Germinal center (tissue), 1 donor: ENCODE measurements at regions not wholly inside any gene's neighbourhood (a gene's known extent, or its start where the extent isn't known, plus 50 kb on each side); places are given as distances from the start of the nearest gene placed in this dataset.

Source experiments
- DNase-seq: peaks from one replicate; pipeline ENCODE4 v3.0.0; 2012; ENCODE audit warnings: mixed read lengths, low spot score

GRCh38 chr12:126700096-126700495 lies 1566.9 kb upstream of the TMEM132C start:
- no peak for DNase-seq

- no peak for DNase-seq
Observed at GRCh38 chr12:126704609-126705008, 1562.4 kb upstream of the TMEM132C start.

- no peak for DNase-seq
Observed at GRCh38 chr12:126706300-126706699, 1560.7 kb upstream of the TMEM132C start.

DNA sequence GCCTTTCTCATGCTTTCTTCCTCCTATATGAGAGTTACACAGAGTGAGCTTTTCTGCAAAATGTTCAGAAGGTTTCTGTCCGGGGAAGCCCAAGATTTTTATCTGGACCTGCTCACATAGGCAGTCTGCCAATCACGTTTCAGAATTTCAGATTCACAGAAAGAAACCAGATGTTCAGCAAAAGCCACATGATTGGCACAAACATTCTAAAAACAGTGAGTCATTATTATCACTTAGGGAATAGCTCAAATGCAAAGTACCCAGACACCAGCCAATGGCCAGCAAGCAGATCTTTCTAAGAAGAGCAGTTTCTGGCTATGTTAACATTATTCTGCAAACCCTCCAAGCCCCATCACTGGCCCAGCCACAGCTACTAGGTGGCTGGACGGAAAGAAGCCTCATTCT lies 1558.5 kb upstream of the TMEM132C start:
- DNase-seq: no peak

- DNase-seq: no peak
Observed at GRCh38 chr12:126718365-126718764, 1548.6 kb upstream of the TMEM132C start.

GRCh38 chr12:126719912-126720705 lies 1546.9 kb upstream of the TMEM132C start:
- no peak for DNase-seq

GRCh38 chr12:126726481-126727217 lies 1540.3 kb upstream of the TMEM132C start:
- no peak for DNase-seq

GRCh38 chr12:126727218-126728075 lies 1539.5 kb upstream of the TMEM132C start:
- no peak for DNase-seq

GRCh38 chr12:126734296-126734695 lies 1532.7 kb upstream of the TMEM132C start:
- no peak for DNase-seq

- no peak for DNase-seq
Observed at GRCh38 chr12:126734710-126735109, 1532.3 kb upstream of the TMEM132C start.

- DNase-seq: no peak
Observed at GRCh38 chr12:126741536-126742240, 1525.3 kb upstream of the TMEM132C start.

DNA sequence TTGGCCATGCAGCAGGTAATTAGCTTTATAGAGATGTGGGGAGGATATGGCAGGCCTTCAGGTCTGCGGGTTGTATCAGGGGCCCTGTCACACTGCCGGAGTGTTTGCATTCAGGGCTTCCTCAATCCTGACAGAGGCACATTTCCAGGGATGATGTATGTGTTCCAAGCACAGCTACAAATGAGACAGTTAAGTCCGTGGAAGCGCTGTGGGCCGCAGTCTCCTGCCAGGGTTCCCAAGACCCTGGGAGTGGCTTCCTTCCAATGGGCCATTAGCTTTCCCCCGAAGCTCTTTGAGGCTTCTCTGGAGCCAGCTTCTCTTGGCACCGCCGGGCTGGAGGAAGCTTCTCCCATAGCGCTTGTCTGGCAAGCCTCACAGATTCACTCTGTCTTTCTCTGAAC lies 1524.7 kb upstream of the TMEM132C start:
- DNase-seq: no peak

DNA sequence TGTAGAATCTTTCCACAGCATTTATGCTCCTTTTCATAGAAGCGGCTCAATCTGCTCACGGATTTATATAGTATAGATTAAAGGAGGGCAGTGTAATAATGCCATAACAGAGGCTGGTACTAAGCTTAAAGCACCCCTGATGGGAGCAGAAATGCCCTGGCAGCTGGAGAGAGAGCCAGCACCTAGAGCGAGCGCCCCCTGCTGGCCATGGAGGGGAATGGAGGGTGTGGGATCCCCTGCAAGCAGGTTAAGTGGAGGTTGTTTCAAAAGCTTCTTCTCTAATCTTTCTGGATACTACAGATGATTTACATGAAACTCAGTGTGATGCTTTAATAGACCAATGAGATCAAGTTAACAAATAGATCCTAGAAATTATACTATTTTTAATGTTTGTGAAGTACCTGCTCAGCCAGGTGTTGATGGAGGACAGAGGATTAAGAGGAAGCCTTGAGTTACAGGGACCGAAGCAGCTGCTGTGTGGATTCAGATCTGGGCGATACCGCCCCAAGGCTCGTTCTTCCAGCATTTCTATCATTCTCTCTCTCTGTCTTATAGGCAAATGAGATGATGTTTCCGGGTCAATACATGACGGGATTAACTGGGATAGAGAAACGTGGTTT lies 1519.3 kb upstream of the TMEM132C start:
- DNase-seq: peak; percentile 34

GRCh38 chr12:126752021-126752420 lies 1514.9 kb upstream of the TMEM132C start:
- DNase-seq: no peak

DNA sequence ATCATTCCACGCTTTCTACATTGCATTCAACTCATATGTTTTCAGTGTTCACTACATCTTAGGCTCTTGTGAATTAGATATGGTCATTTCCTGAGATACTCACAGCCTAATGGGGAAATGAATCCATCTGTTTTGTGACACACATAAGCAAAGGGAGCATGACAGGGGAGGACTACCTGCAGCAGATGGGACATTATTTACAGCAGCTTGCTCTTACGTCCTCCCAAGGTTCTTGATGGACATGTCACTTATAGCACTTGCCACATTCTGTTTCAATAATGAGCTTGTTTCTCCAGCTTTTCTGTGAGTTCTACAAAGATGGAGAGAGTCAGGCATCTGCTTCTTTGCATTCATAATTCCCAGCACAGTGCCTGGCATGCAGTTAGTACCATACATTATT lies 1509.6 kb upstream of the TMEM132C start:
- DNase-seq: no peak

DNA sequence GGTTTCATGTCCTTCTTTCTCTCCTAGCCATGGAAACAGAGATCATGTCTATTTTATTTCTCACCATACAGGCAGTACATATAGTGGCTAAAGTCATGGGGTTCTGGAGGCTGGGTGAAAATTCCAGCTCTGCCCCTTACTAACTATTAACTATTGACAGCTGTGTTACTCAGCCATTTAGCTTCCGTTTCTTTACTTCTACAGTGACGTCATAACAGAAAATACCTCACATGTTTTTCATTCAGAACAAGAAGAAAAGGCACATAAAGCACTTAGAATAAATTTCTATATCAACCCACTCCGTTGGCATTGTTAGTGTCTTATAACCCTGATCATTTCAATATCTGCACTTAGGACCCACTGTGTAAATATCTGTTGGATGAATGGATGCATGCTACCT lies 1506.9 kb upstream of the TMEM132C start:
- no peak for DNase-seq

GRCh38 chr12:126761420-126761819 lies 1505.5 kb upstream of the TMEM132C start:
- no peak for DNase-seq

DNA sequence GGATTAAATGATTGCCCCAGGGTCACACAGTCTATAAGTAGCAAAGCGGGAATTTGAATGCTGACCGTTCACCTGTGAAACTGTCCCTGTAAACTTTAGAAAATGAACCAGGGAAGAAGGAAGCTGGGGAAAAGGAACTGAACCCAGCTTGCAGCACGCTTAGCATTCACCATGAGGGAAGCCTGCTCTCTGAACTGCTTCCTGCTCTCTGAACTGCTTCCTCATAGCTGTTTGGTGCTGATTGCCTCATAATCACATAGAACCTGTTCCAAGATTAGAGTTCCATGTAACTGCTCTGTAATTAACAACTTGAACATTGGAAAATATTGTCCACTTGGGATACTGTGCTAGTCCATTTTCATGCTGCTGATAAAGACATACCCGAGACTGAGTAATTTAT lies 1504.8 kb upstream of the TMEM132C start:
- DNase-seq: no peak

DNA sequence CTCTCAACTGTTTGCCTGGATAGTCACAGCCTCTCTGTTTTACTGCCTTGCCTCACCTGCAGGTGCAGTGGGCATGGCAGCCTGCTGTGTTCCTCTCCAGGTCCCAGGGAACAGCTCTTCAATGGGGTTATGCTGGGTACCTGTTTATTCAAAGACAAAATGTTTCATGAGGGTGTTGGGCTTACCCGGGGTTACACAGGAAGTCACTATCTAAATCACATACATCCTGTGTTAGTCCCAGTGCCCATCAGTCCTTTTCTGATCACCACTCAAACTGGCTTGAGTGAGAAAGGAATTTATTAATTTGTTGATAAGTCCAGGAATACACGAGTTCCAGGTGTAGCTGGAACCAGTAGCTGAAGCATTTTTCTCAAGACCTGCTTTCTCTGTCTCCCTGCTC lies 1503.6 kb upstream of the TMEM132C start:
- no peak for DNase-seq

DNA sequence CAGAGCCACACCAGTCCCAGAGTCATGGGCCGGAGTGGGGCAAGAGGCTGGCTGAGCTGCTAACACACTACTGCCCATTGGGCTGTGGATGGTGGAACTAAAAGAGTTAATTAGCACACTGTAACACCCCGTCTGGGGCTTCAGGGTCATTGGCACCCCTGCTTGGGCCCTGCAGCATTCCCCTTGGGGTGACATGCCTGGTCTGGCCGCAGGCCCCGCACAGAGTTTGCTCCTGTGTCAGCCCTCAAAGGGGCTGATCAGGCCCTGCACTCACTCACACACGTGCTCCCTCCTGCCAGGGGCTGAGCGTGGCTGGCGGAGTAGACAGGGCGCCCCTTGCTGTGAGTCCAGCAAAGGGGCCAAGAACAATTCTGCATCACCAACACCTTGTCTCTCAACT lies 1499.6 kb upstream of the TMEM132C start:
- DNase-seq: no peak

DNA sequence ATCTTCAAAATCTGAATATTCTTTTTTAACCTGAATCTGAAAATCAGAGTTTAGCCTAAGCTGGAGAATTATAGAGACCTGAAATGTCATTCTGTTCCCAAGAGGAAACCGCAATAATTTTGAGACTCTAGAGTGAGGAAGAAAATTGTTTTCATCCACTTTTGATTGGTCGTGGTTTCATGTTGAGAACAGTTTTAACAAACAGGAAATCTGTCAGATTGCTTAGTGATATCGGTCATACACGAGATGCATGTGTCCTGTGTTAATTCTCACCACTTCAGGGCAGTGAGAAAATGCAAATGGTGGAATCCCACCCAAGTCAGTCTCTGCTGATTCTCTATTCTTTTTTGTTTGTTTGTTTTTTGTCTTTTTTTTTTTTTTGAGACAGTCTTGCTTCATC lies 1498.5 kb upstream of the TMEM132C start:
- no peak for DNase-seq
